Muscle layer of duodenum (tissue), 2 donors: ENCODE measurements at regions not wholly inside any gene's neighbourhood (a gene's known extent, or its start where the extent isn't known, plus 50 kb on each side); places are given as distances from the start of the nearest gene placed in this dataset.

Experiments used
- H3K27ac ChIP-seq: one replicate; pipeline ENCODE4 v1.7.0; 2013; ENCODE audit warnings: mild to moderate bottlenecking, low read length
- H3K27me3 ChIP-seq: one replicate; pipeline ENCODE4 v1.7.0; 2013; ENCODE audit warnings: low read depth, mild to moderate bottlenecking, control low read depth, low read length
- H3K36me3 ChIP-seq, 2 donors: one replicate each; pipeline ENCODE4 v1.7.0; 2013; ENCODE audit warnings: low read length in 2 of 2, control low read depth in 1 of 2, mild to moderate bottlenecking in 1 of 2; ENCODE audit not compliant: insufficient read depth in 2 of 2, control insufficient read depth in 1 of 2
- H3K4me1 ChIP-seq, 2 donors: one replicate each; pipeline ENCODE4 v1.7.0; 2013; ENCODE audit warnings: low read length in 2 of 2, mild to moderate bottlenecking in 2 of 2, control low read depth in 1 of 2, moderate library complexity in 1 of 2; ENCODE audit not compliant: insufficient read depth in 2 of 2, control insufficient read depth in 1 of 2
- H3K4me3 ChIP-seq, 2 donors: one replicate each; pipeline ENCODE4 v1.7.0; 2013; ENCODE audit warnings: low read length in 2 of 2, low read depth in 1 of 2, mild to moderate bottlenecking in 1 of 2
- H3K9me3 ChIP-seq, 2 donors: one replicate each; pipeline ENCODE4 v1.7.0; 2013; ENCODE audit warnings: low read length in 2 of 2, control low read depth in 1 of 2, mild to moderate bottlenecking in 1 of 2; ENCODE audit not compliant: control insufficient read depth in 1 of 2
- donor health status: healthy.

DNA sequence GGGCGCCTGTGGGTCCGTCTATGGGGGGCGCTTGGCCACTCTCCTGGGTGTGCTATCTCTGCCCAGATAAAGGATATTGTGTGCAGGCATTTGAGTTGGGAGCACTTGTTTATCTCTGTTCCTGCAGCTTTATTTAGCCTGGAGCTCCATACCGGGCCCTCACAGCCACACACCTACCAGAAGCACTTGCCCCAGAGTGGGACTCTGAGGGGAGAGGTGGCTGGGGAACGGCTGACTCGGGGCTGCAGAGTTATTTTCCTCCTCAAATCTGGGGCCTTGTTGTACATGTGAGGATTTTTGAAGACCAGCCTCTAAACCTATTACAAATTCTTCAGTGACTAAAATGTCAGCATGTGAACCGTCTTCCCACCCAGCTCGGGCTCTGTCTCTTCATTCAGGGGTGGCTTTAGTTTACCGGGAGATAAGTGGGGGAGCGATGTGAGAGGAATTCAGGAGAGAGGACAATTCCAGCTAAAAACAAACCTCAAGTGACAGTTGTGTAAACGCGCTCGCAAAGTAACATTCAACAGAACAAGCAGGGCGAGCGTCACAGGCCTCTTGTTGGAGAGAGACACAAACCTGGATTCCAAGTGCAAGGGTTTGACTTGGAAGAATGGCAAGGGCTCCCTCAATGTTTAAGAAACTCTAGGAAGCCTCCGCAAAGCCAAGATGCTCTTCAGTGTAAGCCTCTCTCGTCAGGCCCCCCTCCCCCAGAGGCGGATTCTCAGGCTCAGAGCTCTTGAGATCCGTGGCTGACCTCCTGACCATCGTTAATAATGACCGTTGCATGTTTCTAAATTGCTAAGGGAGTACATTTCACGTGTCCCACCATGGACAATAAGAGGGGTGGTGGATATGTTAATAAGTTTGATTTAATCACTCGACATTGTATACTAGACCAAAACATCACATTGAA lies 548.9 kb downstream of the QKI start:
- peaks cover 0 to 10% of the 10 kb centered on the region in 2 donors for H3K4me1 ChIP-seq

DNA sequence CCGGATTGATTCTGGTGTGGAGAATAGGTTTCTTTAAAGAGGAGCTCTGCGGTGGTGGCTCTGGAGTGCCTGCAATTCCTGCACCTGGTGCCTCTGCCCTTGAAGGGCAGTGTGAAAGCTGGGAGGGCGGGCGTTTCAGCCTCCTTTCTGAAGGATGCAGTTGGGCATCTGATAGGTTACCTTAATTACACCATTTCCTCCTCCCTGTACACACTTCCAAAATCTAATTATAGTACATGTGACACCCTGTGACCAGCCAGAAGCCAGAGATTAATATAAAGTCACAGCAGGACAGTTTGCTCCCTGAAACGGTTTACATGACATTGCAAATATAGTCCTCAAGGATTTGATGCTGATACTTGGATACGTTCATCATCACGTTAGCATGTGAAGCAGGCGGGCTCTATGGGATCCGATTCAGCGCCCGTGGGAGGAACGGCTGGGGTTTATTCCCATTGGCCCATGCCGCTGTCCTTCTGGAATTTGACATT lies 548.2 kb downstream of the QKI start:
- H3K27me3 ChIP-seq: no peaks in the 10 kb centered on the region
- no peak overlapping the region for H3K27ac ChIP-seq
- H3K9me3 ChIP-seq: no peaks in the 10 kb centered on the region
- H3K36me3 ChIP-seq: no peaks in the 10 kb centered on the region
- no peak overlapping the region for H3K4me3 ChIP-seq
- H3K4me1 ChIP-seq: peaks cover 0 to 10% of the 10 kb centered on the region in 2 donors

More for the DNA sequence above, 548.9 kb downstream of the QKI start:
- Histone ChIP-seq H3K27me3 (no peaks in the 10 kb centered on the region), H3K27ac (no peak overlapping the region), H3K4me3 (no peak overlapping the region), H3K9me3 (no peaks in the 10 kb centered on the region), H3K36me3 (no peaks in the 10 kb centered on the region)

DNA sequence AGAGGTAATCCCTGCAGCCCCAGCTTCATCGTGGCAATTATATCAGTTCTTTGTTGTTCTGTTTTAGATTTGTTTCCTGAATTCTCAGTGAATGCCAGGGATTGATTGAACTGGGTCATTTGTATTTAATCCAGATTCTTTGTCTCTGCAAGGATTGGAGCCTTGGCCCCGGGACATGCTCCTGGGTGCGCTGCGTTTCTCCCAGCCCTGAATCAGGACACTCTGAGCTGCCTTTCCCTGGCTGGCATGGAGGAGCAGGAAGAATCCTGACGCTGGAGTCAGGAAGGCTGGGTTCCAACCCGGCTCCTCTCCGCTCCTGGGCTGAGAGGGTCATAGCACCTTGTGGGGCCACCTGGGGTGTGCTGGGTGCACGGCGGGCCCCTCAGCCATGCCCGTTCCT lies 545.6 kb downstream of the QKI start:
- Histone ChIP-seq H3K27me3 (no peaks in the 10 kb centered on the region), H3K4me3 (no peak overlapping the region), H3K4me1 (peaks cover 0 to 5% of the 10 kb centered on the region in 2 donors), H3K27ac (no peak overlapping the region), H3K9me3 (no peaks in the 10 kb centered on the region), H3K36me3 (no peaks in the 10 kb centered on the region)

DNA sequence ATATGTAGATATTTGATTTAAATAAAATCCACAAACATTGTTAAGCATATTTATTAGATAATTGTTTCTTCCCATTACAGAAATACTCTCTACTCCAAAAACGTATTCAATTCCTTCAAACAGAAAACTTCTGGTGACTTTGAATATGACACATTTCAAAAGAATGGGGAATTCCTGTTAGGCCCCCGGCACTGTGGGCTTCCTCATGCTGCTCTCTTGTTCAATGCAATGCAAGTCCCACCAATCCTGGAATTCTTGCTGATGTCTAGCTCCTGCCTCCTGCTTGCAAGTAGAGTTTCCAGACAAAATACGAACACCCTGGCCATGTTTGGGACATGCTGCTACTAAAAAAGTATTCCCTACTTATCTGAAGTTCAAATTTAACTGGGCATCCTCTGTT lies 544.1 kb downstream of the QKI start:
- peaks cover 0 to 6% of the 10 kb centered on the region in 2 donors for H3K4me1 ChIP-seq
- H3K4me3 ChIP-seq: no peak overlapping the region
- no peaks in the 10 kb centered on the region for H3K9me3 ChIP-seq
- H3K27me3 ChIP-seq: no peaks in the 10 kb centered on the region
- no peak overlapping the region for H3K27ac ChIP-seq
- H3K36me3 ChIP-seq: no peaks in the 10 kb centered on the region

DNA sequence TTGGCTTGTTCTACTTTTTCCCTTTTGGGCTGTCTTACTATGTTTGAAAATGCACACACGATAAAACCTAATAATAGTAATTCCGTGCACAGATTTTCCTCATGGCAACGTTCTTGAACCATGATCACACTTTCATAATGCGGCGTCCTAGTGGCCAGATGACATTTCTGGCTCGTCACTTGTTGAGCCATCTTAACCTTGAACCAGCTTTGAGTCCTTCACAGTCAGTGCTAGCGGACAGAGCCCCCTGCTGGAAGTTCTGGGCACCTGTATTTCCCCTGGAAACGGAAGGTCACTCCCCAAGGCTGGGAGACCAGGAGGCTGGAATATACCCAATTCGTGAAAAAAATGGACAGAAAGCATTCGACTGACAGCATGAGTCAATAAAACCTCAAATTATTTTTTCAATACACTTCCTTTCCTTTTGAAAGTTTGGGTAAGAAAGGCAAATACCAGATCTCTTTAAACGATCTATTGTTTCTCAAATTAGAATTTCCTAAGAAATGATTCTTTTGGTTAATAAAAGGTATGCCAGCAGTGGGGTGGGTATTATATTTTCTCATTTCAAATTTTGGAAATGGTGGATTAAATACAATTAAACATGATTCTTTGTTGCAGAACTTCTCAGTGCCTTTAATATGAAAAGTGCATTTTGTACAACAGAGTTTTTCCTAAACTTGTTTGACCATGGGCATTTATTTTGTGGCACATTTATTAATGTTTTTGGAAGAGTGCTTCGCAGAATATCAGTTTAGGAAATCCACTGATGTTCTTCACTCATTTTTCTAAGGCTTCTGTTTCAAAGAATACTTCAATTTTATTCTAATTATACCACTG lies 542.3 kb downstream of the QKI start:
- H3K4me1 ChIP-seq: peaks cover 0 to 12% of the 10 kb centered on the region in 2 donors
- no peak overlapping the region for H3K27ac ChIP-seq

DNA sequence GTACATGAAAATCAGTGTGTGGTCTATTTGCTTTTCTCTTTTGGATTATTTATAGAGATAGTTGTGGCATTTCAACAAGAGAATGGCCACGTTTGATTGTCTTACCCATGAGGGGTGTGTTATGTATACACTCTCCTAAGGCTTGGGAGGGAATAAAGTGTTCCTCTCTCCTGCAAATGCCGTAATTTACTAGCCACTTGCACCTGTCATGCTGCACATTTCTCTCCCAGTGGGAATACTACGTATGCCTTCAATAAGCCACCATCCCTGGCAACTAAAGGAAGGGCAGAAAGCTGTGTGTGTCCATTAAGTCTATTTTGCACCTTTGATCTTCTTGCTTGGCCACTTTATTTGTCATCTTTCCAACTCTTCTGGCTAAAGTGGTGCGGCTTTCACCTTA lies 541.2 kb downstream of the QKI start:
- Histone ChIP-seq H3K4me3 (no peak overlapping the region), H3K27ac (no peak overlapping the region), H3K36me3 (no peaks in the 10 kb centered on the region), H3K27me3 (no peaks in the 10 kb centered on the region), H3K9me3 (no peaks in the 10 kb centered on the region), H3K4me1 (peaks cover 0 to 12% of the 10 kb centered on the region in 2 donors)

More for the DNA sequence above, 542.3 kb downstream of the QKI start:
- no peaks in the 10 kb centered on the region for H3K9me3 ChIP-seq
- H3K4me3 ChIP-seq: no peak overlapping the region
- no peaks in the 10 kb centered on the region for H3K27me3 ChIP-seq
- H3K36me3 ChIP-seq: no peaks in the 10 kb centered on the region

DNA sequence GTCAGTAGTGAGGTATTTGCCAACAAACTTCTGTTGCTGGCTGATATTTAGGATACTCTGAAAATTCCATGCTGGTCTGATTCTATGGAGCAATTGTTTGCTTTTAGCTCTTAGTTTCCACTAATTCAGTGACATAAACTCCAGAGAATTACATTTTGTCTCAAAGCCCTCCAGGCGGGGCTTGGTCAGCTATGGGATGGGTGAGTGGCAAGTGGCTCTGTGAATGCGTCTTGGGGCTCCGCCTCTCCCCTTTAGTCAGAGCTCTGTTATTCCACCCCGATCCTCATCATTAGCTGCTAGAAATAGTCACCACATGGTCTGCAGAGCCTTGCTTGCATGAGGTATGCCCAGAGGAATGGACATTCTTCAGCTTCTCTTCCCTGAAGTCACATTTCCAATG lies 540.6 kb downstream of the QKI start:
- H3K4me1 ChIP-seq: peaks cover 0 to 12% of the 10 kb centered on the region in 2 donors
- H3K27ac ChIP-seq: no peak overlapping the region
- H3K36me3 ChIP-seq: no peaks in the 10 kb centered on the region
- no peak overlapping the region for H3K4me3 ChIP-seq
- no peaks in the 10 kb centered on the region for H3K9me3 ChIP-seq
- no peaks in the 10 kb centered on the region for H3K27me3 ChIP-seq

DNA sequence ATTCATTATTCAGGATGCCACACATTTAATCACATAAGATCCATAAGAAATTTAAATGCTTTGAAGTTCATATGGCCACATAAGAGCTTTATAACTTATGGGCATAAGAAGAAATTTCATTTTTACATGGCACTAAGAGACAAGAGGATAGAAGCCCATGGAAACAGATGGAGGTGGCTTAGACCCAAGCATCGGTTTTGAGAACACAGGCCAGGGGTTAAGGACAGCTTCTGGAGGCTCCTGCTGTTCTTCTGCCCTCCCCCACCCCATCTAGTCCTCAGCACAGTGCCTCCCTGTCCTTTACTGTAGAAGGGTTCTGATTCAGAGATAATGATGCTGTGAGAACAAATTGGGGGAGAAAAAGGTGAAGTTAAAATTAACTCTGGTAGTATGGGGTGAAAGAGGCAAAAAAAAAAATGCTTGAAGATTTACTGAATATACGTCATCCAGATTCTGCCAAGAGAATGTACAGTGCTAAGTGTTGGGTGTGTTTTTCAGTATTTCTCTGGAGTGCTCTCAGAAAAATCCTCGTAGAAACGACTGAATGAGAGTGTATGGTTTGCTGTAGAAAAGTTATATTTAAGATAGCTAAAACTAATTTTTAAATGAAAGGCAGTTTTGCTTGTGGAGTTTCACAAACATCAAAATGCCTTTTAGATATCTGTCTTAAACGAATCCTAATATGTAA lies 539.7 kb downstream of the QKI start:
- Histone ChIP-seq H3K9me3 (no peaks in the 10 kb centered on the region), H3K27me3 (no peaks in the 10 kb centered on the region), H3K4me3 (no peak overlapping the region), H3K4me1 (peaks cover 0 to 12% of the 10 kb centered on the region in 2 donors), H3K27ac (no peak overlapping the region), H3K36me3 (no peaks in the 10 kb centered on the region)

DNA sequence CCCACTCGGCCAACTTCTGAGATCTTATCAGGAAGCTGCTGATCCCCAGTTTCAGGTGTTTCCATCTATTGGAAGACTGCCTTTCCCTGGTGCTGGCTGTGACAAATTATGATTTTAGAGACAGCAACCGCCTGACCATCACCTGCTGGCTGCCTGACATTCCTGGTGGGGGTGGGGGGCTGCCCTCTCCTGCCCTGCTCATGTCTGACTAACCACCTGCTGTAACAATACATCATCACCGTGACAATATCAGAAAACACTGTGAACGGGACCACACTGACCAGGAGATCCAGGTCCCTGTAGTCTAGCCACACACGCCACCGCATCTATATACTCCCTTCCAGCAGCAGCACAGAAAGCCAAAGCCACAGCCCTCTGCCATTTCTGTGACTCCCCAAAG lies 537.5 kb downstream of the QKI start:
- H3K36me3 ChIP-seq: no peaks in the 10 kb centered on the region
- H3K27me3 ChIP-seq: no peaks in the 10 kb centered on the region
- H3K9me3 ChIP-seq: no peaks in the 10 kb centered on the region
- peaks cover 0 to 12% of the 10 kb centered on the region in 2 donors for H3K4me1 ChIP-seq
- no peak overlapping the region for H3K27ac ChIP-seq
- no peak overlapping the region for H3K4me3 ChIP-seq

DNA sequence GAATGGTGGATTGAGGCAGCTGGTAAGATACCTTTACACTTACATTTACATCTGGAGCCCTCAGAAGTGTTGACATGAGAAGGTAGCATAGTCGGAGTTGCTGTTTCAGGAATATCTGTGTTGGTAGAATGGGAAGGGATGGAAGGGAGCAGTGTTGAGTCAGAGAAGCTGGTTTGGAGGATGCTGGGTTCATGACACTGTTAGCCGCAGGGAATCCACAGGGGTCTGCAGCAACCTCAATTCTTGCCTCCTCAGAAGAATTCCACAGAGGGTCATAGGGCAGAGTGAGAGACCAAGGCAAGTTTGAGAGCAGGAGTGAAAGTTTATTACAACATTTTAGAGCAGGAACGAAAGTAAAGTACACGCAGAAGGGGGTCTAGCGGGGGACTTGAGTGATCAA lies 536.8 kb downstream of the QKI start:
- no peaks in the 10 kb centered on the region for H3K9me3 ChIP-seq
- no peaks in the 10 kb centered on the region for H3K27me3 ChIP-seq
- peaks cover 0 to 12% of the 10 kb centered on the region in 2 donors for H3K4me1 ChIP-seq
- no peaks in the 10 kb centered on the region for H3K36me3 ChIP-seq
- H3K27ac ChIP-seq: no peak overlapping the region
- no peak overlapping the region for H3K4me3 ChIP-seq

DNA sequence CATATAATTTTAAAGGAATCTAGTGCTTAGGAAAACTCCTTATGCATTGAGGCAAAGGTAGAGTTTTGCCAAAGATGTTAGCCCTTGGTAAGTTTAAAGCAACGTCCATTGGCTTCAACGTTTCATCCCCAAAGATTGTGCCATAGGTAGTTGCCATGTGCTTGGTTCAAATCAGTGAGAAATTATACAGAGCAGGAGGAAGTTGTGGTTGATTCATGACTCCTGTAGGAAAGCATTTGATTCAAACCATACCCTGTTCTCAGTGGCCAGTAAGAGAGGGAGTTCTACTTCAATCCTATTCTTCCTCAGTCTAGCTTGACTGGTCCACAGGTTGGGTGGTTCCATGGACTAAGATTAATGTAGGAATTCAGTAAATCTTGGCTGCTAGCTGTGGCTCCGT lies 535.6 kb downstream of the QKI start:
- no peak overlapping the region for H3K4me3 ChIP-seq
- H3K9me3 ChIP-seq: no peaks in the 10 kb centered on the region
- no peaks in the 10 kb centered on the region for H3K36me3 ChIP-seq
- H3K27me3 ChIP-seq: no peaks in the 10 kb centered on the region
- peaks cover 0 to 12% of the 10 kb centered on the region in 2 donors for H3K4me1 ChIP-seq
- H3K27ac ChIP-seq: no peak overlapping the region
